Eye (tissue), 1 donor: ENCODE measurements at regions not wholly inside any gene's neighbourhood (a gene's known extent, or its start where the extent isn't known, plus 50 kb on each side); places are given as distances from the start of the nearest gene placed in this dataset.
"Not testable (repeated sequence)": the region's sequence is repeated elsewhere in the genome, so short reads cannot be mapped to it uniquely, and the experiment has no call there.

Source experiments
- DNase-seq: peaks from one replicate; pipeline ENCODE4 v3.0.0-alpha.2; 2015

DNA sequence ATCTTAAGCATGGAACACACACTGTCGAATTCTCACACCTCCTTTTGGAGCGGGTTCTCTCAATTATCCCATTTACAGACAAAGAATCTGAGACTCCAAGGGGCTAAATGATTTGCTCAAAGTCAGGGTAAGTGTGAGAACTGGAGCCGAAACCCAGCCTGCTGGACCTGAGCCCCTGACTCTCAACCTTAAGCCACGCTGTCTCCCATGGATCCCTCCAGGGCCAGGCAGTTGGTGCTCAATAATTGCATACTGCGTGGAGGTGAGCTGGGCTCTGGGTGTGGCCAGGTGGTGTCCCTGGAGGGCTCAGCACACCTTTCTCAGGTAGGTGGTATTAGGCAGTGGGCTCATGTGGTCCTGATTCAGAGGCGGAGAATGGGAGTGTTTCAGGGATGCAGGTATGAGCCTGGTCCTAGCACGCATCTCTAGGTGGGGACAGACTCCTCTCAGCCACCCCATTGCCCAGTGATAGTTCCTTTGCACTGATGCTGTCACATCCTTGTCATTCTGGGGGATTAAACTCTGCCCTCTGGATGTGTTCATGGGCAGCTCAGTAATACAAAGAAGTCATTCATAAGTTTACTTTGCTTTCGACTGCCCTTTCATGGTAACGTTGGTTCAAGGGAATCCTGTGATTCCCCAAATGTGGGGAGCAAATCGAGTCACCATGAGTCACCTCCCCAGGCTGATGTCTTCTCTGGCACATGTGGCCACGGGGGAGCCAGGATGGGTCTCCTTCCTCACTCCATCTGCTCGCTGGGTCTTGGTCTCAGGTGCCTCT is 399.5 kb upstream of the TNRC6C start:
- DNase-seq: no peak

DNA sequence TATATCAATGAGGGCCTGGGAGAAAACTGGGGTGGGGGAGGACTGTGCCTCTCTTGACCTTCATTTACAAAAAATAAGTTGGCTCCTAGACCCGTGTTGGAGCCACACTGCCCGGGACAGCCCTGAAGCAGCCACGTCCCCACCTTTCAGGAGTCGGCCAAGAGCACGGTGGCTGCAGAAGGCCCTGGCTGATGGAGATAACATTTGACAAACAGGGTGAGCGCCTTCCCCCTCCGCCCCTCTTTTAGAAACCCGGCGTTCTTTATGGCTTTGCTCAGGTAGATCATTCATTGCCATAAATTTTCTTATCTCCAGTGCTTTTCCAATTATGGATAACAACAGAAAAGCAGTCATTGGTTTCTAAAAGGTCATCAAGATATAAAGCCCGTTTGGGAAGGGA is 398.1 kb upstream of the TNRC6C start:
- no peak for DNase-seq

- DNase-seq: no peak
These were observed 397.7 kb upstream of the TNRC6C start for GRCh38 chr17:77560841-77561240.

GRCh38 chr17:77562361-77562760 is 396.1 kb upstream of the TNRC6C start:
- not testable (repeated sequence) for DNase-seq

- no peak for DNase-seq
These were observed 394.9 kb upstream of the TNRC6C start for GRCh38 chr17:77563439-77564102.

DNA sequence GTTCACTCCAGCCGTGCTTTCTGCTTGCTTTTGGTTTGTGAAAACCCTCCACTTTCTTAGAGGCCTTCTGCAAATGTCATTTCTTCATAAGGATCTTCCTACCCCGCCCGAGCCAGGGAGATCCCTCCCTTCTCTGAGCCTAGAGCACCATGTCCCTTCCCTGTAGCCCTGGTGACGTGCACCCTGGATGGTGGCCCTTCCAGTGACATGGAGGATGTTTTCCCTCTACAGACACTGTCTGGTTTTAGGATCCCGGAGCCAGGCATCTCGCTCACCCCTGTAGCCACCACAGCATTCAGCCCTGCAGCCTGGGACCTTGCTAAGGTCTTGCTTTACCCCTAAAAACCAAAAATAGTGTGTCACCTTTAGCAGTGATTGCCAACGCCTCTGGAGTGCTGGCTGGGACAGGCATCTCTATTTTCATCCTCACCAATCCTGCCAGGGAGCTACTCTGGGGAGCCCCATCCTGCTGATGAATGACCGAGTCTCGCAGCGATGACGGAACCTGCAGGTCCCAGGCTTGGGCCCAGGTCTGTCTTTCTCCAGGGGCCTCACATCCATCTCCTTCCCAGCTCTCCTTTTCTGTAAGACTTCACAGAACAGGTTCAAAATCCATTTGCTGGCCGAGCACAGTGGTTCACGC is 394.1 kb upstream of the TNRC6C start:
- DNase-seq: no peak

- DNase-seq: no peak
These were observed 393.3 kb upstream of the TNRC6C start for GRCh38 chr17:77565166-77565565.

DNA sequence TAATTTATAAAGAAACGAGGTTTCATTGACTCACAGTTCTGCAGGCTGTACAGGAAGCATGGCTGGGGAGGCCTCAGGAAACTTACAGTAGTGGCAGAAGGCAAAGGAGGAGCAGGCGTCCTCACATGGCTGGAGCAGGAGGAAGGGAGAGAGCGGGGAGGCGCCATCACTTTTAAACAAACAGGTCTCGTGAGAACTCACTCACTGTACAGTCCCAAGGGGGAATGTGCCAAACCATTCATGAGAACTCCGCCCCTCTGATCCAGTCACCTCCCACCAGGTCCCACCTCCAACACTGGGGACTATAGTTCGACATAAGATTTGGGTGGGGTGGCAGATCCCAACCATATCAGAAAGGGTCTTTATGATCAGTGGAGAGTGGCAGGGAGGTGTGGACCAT is 392.4 kb upstream of the TNRC6C start:
- DNase-seq: no peak

DNA sequence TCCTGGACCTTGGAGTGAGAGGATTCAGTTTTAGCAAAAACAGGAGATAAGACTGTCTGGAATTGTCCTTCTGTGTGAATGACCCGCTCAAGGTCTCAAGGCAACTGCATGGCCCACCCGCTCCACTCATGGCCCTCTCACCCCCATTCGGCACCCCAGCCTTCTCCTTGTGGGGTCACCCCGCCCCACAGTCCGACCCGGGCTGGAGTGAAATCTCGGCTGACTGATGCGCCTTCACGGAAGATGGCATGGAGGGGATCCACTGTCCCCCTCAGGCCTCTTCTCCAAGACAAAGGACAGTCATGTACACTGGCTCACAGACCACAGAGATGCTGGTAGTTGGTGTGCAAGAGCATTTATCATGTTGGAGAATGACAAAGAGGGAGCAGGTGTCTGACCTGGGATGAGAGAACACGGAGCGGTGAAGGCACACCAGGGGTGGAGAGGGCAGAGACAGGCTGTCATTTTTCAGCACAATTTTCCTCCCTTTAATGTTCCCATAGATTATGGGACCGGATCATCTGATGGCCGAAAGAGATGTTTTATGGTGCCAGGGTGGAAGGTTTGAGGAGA is 391.9 kb upstream of the TNRC6C start:
- no peak for DNase-seq

DNA sequence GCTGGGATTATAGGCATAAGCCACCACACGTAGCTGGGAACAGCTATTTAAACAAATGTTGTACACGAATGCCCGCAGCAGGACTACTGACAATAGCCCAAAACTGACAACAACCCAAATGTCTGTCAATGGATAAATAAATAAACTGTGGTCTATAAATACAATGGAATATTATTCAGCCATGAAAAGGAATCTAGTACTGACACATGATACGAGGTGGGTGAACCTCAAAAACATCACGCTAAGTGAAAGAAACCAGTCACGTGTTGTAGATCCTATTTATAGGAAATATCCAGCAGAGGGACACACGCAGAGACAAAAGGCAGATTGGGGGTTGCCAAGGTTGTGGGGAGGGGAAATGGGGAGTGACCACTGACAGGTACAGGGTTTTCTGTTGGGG is 390.0 kb upstream of the TNRC6C start:
- DNase-seq: no peak

GRCh38 chr17:77569846-77570564 is 388.5 kb upstream of the TNRC6C start:
- no peak for DNase-seq

DNA sequence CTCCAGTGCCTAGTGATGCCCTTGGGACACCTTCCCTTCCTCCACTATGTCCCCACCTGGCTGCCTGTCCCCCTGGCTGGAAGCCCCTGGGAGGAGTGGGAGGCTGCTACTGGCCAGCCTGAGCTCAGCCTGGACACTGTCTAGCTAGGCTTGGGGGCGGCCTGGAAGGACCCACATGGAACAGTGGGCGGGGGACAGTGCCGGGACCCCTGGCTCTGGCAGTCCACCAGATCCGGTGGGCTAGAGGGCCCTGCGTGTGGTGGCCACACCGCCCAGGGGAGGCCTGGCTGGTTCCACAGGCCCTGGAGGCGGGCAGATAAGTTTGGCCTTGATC is 388.0 kb upstream of the TNRC6C start:
- no peak for DNase-seq

DNA sequence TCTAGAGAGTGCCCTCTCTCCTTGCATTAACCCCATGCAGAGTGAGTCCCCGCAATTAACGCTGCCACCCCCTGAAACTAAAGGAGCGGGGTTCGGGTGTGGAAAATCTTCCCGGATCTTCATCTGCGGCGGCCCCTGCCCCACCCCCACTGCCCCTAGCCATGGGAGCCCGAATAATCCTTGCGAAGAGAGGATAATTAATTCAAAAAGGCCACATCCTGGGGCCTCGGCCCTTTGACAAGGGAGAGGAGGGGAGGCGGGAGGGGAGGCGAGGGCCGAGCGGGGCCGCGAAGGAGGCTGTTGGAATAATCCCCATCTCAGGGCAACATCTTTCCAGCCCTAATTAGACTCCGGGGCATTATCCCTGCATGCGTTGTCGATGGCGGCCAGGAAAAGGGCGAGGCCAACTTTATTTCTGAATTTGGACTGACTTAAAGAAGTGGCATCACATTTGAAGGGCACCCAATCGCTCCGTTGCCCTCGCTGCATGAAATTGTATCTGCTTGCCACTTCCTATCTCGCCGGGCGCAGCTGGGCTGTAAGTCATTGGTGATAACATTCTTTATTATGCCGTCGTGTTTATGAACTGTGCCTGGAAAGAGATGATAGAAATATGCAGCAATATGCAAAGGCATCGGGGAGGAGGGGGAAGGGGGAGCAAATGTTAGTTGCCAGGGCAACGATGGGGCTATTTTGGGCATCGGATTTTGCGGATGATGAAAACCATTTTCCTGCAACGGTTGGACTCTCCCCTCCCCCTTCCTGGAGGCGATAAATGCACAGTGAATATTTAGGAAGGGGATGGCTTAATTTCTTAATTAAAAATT is 387.1 kb upstream of the TNRC6C start:
- peak; percentile 84 for DNase-seq

DNA sequence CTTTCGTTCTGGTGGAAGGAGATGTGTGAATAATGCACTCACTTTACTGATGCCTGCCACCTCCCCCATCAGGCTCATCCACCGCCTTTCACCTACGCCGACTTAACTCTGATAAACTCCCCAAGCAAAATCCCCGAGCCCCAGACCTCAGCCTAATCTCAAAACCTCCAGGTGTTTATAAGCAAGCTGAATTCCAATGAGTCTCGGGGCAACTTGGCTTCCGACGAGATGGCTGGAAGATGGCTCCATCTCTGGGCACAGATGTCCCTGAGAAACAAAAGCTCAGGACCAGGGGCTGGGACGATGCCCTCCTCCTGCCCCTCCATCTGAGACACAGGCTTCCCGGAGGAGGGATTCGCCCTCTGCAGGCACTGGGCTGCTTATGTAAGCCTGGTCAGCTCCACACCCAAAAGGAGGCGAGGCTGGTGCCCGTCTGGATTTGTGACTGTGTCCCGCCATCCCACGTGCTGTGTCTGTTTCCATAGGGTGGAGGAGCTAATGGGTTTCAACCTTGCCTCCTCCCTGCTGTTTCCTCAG is 386.4 kb upstream of the TNRC6C start:
- DNase-seq: no peak

GRCh38 chr17:77572851-77573250 is 385.7 kb upstream of the TNRC6C start:
- no peak for DNase-seq

GRCh38 chr17:77577491-77577890 is 381.0 kb upstream of the TNRC6C start:
- DNase-seq: no peak

GRCh38 chr17:77579131-77579530 is 379.4 kb upstream of the TNRC6C start:
- DNase-seq: no peak

- no peak for DNase-seq
These were observed 378.8 kb upstream of the TNRC6C start for GRCh38 chr17:77579682-77580081.

GRCh38 chr17:77580531-77581270 is 377.8 kb upstream of the TNRC6C start:
- DNase-seq: no peak

DNA sequence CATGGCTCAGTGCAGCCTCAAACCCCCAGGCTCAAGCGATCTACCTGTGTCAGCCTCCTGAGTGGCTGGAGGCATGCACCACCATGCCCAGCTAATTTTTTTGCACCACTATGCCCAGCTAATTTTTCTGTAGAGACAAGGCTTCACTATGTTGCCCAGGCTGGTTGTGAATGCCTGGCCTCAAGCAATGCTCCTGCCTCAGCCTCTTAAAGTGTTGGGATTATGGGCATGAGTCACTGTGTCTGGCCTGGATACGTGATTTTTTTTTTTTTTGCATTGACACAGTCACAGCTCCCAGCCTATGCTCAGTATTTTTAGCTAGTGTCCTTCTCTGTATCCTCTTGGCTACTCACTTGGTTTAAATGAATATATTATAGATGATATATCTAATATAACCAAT is 377.0 kb upstream of the TNRC6C start:
- DNase-seq: no peak

GRCh38 chr17:77585142-77585860 is 373.2 kb upstream of the TNRC6C start:
- DNase-seq: no peak
